Hippocampal formation (tissue), 2 donors: ENCODE measurements at regions not wholly inside any gene's neighbourhood (a gene's known extent, or its start where the extent isn't known, plus 50 kb on each side); places are given as distances from the start of the nearest gene placed in this dataset.

Experiments used
- DNase-seq, 2 donors: peaks; one replicate each; lab custom pipeline; 2025; lab: John Stamatoyannopoulos, UW

DNA sequence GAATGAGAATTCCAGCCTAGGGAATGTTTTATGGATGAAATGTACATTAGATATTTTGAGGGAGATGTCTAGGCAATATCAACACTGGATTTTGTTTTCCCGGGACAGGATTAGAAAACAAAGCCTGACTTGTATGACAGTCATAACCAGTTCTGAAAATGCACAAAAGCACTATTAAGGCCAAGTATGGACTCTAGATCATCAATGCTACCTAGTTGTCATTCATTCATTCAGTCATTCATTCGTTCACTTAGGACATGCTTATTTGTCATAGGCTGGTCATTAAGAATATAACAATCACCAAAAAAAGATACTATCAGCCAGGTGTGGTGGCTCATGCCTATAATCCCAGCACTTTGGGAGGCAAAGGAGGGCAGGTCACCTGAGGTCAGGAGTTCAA is 511.2 kb downstream of the CMPK2 start:
- DNase-seq, result no peak

GRCh38 chr2:6355886-6356761 is 509.6 kb downstream of the CMPK2 start:
- DNase-seq, result no peak

GRCh38 chr2:6358546-6358945 is 507.2 kb downstream of the CMPK2 start:
- DNase-seq, result no peak

- DNase-seq, result no peak
Observed at GRCh38 chr2:6358985-6359384, 506.7 kb downstream of the CMPK2 start.

GRCh38 chr2:6359964-6360363 is 505.7 kb downstream of the CMPK2 start:
- DNase-seq, result no peak

DNA sequence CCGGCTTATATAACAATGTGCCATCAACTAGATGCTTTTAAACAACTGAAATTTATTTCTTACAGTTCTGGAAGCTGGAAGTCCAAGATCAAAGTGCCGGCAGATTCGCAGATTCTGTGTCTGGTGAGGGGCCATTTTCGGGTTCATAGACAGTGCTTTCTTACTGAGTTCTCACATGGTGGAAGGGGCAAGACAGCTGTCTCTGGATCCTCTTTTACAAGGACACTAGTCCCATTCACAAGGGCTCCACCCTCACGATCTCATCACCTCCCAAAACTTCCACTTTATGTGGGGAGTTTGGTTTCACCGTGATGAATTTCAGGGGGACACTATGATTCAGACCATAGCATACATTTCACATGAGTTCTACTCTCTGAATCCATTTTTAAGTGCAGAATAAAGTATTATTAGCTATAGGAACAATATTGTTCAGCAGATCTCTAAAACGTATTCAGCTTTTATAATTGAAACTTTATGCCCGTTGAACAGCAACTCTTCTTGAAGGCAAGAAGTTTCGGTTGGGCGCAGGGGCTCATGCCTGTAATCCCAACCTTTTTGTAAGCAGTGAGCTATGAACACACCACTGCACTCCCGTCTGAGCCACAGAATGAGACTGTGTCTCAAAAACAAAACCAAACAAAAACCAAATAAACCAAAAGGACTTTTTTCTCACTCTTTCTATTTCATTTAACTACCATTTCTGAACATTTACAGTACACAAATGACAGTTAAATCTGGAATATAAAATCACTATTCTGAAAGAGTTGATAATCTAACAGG is 502.8 kb downstream of the CMPK2 start:
- DNase-seq, result no peak

GRCh38 chr2:6368281-6368680 is 497.4 kb downstream of the CMPK2 start:
- no peak for DNase-seq

DNA sequence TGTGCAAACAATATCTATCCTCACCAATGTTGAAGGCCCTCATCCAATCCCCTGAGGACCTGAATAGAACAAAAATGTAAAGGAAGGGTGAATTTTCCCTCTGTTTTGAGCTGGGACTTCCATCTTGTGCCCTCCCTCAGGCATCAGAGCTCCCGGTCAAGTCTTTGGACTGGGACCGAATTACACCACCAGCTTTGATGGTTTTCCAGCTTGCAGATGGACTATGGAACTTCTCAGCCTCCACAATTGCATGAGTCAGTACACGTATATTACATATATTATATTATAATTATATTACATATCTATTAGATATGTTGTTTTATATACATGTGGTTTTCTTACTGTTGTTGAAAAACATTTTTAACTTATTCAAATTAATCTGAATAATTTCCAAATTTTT is 496.4 kb downstream of the CMPK2 start:
- DNase-seq, result no peak

- DNase-seq, result no peak
Observed at GRCh38 chr2:6370753-6371551, 494.8 kb downstream of the CMPK2 start.

- no peak for DNase-seq
Observed at GRCh38 chr2:6372317-6372901, 493.3 kb downstream of the CMPK2 start.

DNA sequence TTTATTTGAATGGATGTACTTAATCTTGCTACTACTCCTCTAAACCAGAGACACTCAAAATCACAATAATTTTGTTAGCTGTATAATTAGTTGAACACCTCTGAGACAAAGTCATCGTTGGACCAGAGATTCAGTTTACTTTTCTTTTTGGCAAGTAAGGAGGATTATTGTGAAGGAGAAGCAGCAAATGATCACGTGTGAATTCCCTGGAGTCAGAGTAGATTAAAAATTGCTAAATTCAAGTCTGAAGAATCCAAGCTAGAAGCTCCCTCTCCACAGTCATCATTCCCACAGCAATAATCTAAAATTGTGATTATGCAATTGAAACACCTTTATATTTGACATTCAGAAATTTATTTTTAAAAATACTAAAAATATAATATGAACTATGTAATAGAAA is 484.4 kb downstream of the CMPK2 start:
- no peak for DNase-seq

- no peak for DNase-seq
Observed at GRCh38 chr2:6384341-6384740, 481.4 kb downstream of the CMPK2 start.

DNA sequence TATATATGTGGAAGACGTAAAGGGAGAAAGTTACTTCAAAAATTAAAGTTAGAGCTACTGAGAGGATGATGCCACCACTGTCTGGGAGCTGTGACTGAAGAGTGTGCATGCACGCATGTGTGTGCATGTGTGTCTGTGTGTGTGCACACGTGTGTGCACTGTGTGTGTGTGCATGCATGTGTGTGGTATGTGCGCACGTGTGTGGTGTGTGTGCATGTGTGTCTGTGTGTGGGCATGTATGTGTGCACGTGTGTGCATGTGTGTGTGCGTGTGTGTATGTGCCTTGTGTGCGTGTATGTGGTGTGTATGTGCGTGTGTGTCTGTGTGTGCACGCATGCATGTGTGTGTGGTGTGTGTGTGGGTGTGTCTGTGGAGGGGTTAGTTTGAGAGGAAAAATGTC is 473.4 kb downstream of the CMPK2 start:
- DNase-seq, result no peak

DNA sequence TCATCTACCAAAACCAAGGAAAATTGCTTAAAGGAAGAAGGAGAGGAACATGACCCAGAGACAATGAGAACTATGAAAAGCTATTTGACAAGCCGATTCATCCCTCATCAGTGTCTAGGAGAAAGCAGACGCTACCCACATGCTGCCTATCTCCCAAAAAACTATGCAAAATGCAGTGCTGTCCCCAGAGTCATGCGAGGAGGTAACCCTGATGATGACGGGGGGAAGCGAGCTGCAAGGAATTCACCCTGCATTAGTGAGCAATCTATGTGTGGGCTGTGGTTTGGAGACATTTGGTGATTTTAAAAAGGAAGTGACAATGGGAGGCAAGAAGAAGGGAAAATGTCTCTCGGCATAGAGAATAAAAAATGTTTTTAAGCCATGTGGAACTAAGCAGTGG is 472.7 kb downstream of the CMPK2 start:
- DNase-seq, result no peak

DNA sequence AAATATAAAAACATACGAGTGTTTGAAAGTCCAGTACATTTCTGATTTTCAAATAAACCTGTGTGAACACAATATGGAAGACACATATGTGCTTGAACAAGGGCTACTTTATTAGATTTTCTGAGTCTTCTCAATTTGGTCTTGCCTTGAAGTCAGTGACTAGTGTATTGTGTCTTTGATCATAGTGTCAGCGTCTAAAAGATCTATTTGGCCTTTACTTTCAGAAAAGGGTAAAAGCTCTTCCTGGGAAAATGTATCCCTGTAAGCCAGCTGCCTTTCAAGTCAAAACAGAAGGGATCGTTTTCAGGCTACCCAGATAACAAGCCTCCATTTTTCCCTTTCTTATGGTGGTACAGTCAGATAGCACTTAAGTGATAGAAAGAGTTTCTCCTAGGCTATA is 471.9 kb downstream of the CMPK2 start:
- DNase-seq, result no peak

- no peak for DNase-seq
Observed at GRCh38 chr2:6394276-6394675, 471.4 kb downstream of the CMPK2 start.

GRCh38 chr2:6398421-6398820 is 467.3 kb downstream of the CMPK2 start:
- no peak for DNase-seq

DNA sequence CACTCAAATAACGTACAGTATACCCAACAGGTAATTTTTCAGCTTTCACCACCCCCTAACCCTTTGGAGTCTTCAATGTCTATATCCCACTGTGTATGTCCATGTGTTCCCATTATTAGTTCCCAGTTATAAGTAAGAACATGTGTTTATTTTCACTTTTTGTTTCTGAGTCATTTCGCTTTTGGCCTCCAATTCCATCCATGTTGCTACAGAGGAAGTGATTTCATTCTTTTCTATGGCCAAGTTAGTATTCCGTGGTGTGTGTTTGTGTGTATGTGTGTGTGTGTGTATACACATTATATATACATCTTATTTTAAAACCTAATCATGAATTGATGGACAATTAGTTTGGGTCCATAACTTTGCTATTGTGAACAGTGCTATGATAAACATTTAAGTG is 464.4 kb downstream of the CMPK2 start:
- DNase-seq, result no peak

DNA sequence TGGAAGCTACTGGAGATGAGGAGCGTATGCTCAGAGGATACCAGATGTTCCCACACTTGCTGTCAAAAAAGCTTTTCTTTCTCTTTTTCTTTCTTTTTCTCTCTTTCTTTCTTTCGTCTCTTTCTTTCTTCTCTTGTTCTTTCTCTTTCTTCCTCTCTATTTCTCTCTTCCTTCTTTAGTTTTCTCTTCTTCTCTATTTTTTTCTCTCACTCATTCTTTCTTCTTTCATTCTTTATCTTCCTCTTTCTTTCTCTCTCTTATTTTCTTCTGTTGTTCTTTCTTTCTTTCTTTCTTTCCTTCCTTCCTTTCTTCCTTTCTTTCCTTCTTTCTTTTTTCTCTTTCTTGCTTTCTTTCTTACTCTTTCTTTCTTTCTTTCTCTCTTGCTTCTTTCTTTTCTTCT is 457.6 kb downstream of the CMPK2 start:
- no peak for DNase-seq

DNA sequence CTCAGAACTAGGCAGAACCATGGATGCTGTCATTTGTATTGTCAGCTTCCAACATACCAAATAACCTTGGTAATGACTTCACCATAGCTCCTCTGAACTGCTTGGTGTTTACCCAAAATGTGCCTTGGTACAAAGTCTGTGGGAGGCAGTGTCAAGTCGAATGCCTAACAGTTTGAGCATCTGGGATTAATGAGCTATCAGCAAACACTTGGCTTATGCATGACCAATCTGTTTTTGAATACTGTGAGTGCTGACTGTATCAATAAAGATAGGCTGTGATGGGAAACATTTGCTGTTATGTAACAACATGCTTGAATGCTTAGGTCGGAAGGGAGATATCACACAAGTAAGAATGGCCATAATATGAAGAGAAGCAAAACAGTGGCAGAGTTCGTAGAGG is 455.4 kb downstream of the CMPK2 start:
- peak in 1 of 2 donors; percentile 12 for DNase-seq

GRCh38 chr2:6412533-6413091 is 453.1 kb downstream of the CMPK2 start:
- DNase-seq, result no peak

GRCh38 chr2:6417050-6417449 is 448.7 kb downstream of the CMPK2 start:
- DNase-seq, result no peak
